ENCODE measurements at regions not wholly inside any gene's neighbourhood (a gene's known extent, or its start where the extent isn't known, plus 50 kb on each side); places are given as distances from the start of the nearest gene placed in this dataset.

GRCh38 chr4:170476351-170476750 is 386.6 kb upstream of the AADAT start:
- peak; percentile 67 for ATAC-seq
- no peaks in the 10 kb centered on the region for H4K20me1 ChIP-seq (ENCODE audit: low read length)
- intact Hi-C loops (cut with micrococcal nuclease): no loop called here
- no peak overlapping the region for H2AFZ ChIP-seq (ENCODE audit: low read length)
- H3K79me2 ChIP-seq (ENCODE audit: low read length): no peaks in the 10 kb centered on the region
- H3F3A ChIP-seq (ENCODE audit: low read length, unreplicated experiment): no peaks in the 10 kb centered on the region
- H3K9me2 ChIP-seq (replicated peaks; ENCODE audit: low read length): no peaks in the 10 kb centered on the region
- H3K27ac ChIP-seq (ENCODE audit: low read length): no peak overlapping the region
- CTCF ChIA-PET: no interaction called here
- H3K9me3 ChIP-seq (ENCODE audit: low read length): no peaks in the 10 kb centered on the region
- H3K9ac ChIP-seq (ENCODE audit: low read length): no peak overlapping the region
- 0 out of 2 replicates have a peak overlapping the region, but pooled peaks have one; percentile 17 for H3K4me3 ChIP-seq (ENCODE audit: low read length)
- H3K4me2 ChIP-seq (ENCODE audit: low read length): peak overlapping the region; percentile 44
- no peaks in the 10 kb centered on the region for H3K4me1 ChIP-seq (ENCODE audit: insufficient read depth, low read length)
- H3K27me3 ChIP-seq (ENCODE audit: low read length): no peaks in the 10 kb centered on the region
- no TSS peak for BruUV-seq (replicated peaks)
- DNase-seq: peak; percentile 52
- POLR2A ChIA-PET (ENCODE audit: unreplicated experiment): no interaction called here
- H3K36me3 ChIP-seq (ENCODE audit: low read depth, low read length): no peaks in the 10 kb centered on the region
- TF ChIP-seq EZH2 (IDR thresholded peaks at IDR 0.05; ENCODE audit: low read length, unreplicated experiment) (no peak), CTCF (conservative IDR thresholded peaks at IDR 0.05; ENCODE audit: low read depth, low read length) (no peak), EZH2phosphoT487 (IDR thresholded peaks at IDR 0.05; ENCODE audit: borderline replicate concordance, low read length) (no peak)

DNA sequence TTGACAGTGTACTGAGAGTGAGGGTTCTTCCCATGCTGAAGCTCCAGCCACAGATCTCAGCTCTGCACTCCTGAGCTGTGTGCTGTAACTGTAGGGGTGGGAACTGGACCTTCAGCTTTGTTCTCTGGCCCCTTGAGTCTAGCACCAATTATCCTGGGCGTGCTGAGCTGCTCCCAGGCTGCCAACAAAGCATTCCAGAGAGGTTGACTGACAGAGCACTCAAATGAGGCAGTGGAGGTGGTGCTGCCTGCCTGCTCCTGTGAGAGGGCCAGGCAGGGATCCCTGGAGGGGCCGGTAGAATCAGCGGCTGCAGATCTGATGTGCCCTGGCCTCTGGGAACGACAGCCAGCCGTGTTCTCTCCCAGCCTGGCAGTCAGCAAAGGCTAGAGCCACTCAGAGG is 375.7 kb upstream of the AADAT start:
- no peaks in the 10 kb centered on the region for H3K27me3 ChIP-seq (ENCODE audit: low read length)
- no peak for TF ChIP-seq EZH2phosphoT487 (IDR thresholded peaks at IDR 0.05; ENCODE audit: borderline replicate concordance, low read length)
- no peak overlapping the region for H3K4me3 ChIP-seq (ENCODE audit: low read length)
- no peak for DNase-seq
- ATAC-seq: no peak
- no peaks in the 10 kb centered on the region for H3K9me2 ChIP-seq (replicated peaks; ENCODE audit: low read length)
- H3K79me2 ChIP-seq (ENCODE audit: low read length): no peaks in the 10 kb centered on the region
- no peaks in the 10 kb centered on the region for H3K4me1 ChIP-seq (ENCODE audit: insufficient read depth, low read length)
- H4K20me1 ChIP-seq (ENCODE audit: low read length): no peaks in the 10 kb centered on the region
- no peak overlapping the region for H3K27ac ChIP-seq (ENCODE audit: low read length)
- H3K9me3 ChIP-seq (ENCODE audit: low read length): no peaks in the 10 kb centered on the region
- intact Hi-C loops (cut with micrococcal nuclease): no loop called here
- H3K4me2 ChIP-seq (ENCODE audit: low read length): no peak overlapping the region
- no peaks in the 10 kb centered on the region for H3F3A ChIP-seq (ENCODE audit: low read length, unreplicated experiment)
- no TSS peak for BruUV-seq (replicated peaks)
- ChIA-PET CTCF (no interaction called here), POLR2A (ENCODE audit: unreplicated experiment) (no interaction called here)
- no peak overlapping the region for H2AFZ ChIP-seq (ENCODE audit: low read length)
- H3K9ac ChIP-seq (ENCODE audit: low read length): no peak overlapping the region
- H3K36me3 ChIP-seq (ENCODE audit: low read depth, low read length): no peaks in the 10 kb centered on the region

DNA sequence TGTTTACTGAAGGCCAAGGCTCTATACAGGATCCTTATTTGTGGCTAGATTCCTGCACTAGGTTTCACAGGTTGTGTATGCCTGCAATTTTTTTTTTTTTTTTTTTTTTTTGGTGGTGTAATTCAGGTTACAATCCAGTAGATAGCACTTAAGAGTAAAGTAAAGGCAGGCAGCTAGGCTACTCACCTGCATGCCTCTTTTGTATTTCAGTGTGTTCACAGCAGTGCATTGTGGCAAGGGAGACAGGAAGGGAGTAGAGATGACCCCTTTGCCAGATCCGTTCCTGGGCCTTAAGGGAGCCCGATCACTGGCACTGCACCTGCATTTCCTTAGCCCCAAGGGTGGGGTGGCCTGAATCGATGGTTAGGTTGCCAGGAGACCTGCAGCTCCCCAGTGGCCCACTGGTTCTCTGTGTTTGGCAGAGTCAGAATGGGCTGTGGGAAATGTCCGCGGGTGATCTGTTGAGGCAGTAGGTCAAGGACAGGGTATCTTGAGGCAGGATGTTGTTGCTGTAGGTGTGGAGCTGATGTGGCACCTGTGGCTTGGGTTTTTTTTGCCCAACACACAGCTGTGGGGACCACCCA is 374.9 kb upstream of the AADAT start:
- Histone ChIP-seq H3F3A (ENCODE audit: low read length, unreplicated experiment) (no peaks in the 10 kb centered on the region), H3K79me2 (ENCODE audit: low read length) (no peaks in the 10 kb centered on the region), H3K4me3 (ENCODE audit: low read length) (no peak overlapping the region), H3K36me3 (ENCODE audit: low read depth, low read length) (no peaks in the 10 kb centered on the region), H3K9ac (ENCODE audit: low read length) (no peak overlapping the region), H3K9me3 (ENCODE audit: low read length) (no peaks in the 10 kb centered on the region), H2AFZ (ENCODE audit: low read length) (no peak overlapping the region), H3K27me3 (ENCODE audit: low read length) (no peaks in the 10 kb centered on the region), H3K4me2 (ENCODE audit: low read length) (no peak overlapping the region), H3K9me2 (replicated peaks; ENCODE audit: low read length) (no peaks in the 10 kb centered on the region), H4K20me1 (ENCODE audit: low read length) (no peaks in the 10 kb centered on the region), H3K4me1 (ENCODE audit: insufficient read depth, low read length) (no peaks in the 10 kb centered on the region), H3K27ac (ENCODE audit: low read length) (no peak overlapping the region)
- no peak for DNase-seq
- TF ChIP-seq EZH2phosphoT487 (IDR thresholded peaks at IDR 0.05; ENCODE audit: borderline replicate concordance, low read length) (no peak), EZH2 (IDR thresholded peaks at IDR 0.05; ENCODE audit: low read length, unreplicated experiment) (no peak), CTCF (conservative IDR thresholded peaks at IDR 0.05; ENCODE audit: low read depth, low read length) (no peak)
- CTCF ChIA-PET: no interaction called here
- BruUV-seq (replicated peaks): no TSS peak
- ATAC-seq: no peak
- POLR2A ChIA-PET (ENCODE audit: unreplicated experiment): no interaction called here
- intact Hi-C loops (cut with micrococcal nuclease): no loop called here
